Testis (tissue), 2 donors: ENCODE measurements at regions not wholly inside any gene's neighbourhood (a gene's known extent, or its start where the extent isn't known, plus 50 kb on each side); places are given as distances from the start of the nearest gene placed in this dataset.

Source experiments
- POLR2A ChIP-seq: fragments of 450-650 bp; IDR thresholded peaks from one replicate; pipeline ENCODE4 v1.6.1; 2017; ENCODE audit warnings: antibody characterized with exemption, mild to moderate bottlenecking, moderate library complexity
- TF ChIP-seq, protein P1 (sequence below), 3 experiments: fragments of 450-650 bp in 2 of 3; fragments of 200-600 bp in 1 of 3; sonication (generic) in 1 of 3; IDR thresholded peaks; one replicate each; pipeline ENCODE4 v1.5.1; 2016 to 2019; ENCODE audit warnings: antibody characterized with exemption in 3 of 3, mild to moderate bottlenecking in 2 of 3, moderate library complexity in 1 of 3

DNA sequence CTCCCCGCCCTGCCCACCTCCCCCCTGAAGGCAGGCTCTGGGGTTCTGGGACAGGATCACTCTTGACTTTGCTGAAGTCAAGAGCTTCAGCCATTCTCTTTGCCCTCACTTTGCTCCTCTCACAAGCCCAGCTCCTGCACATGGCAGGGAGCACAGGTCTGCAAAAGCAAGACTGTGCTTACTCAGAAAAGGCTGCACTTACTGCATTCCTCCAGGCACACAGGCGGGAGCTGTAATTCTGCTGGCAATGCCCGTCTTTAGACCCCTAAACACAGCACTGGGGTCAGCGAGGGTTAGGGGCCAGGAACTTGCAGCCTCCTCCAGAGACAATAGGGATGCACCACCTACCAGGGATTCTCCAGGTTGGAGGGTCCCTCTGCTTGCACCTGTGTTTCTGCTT is 523.7 kb downstream of the TCERG1L start:
- TF ChIP-seq POLR2A = no peak
- TF ChIP-seq, protein P1, sequence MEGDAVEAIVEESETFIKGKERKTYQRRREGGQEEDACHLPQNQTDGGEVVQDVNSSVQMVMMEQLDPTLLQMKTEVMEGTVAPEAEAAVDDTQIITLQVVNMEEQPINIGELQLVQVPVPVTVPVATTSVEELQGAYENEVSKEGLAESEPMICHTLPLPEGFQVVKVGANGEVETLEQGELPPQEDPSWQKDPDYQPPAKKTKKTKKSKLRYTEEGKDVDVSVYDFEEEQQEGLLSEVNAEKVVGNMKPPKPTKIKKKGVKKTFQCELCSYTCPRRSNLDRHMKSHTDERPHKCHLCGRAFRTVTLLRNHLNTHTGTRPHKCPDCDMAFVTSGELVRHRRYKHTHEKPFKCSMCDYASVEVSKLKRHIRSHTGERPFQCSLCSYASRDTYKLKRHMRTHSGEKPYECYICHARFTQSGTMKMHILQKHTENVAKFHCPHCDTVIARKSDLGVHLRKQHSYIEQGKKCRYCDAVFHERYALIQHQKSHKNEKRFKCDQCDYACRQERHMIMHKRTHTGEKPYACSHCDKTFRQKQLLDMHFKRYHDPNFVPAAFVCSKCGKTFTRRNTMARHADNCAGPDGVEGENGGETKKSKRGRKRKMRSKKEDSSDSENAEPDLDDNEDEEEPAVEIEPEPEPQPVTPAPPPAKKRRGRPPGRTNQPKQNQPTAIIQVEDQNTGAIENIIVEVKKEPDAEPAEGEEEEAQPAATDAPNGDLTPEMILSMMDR (IDR thresholded peaks at IDR 0.05) = no peak
